ENCODE measurements at regions not wholly inside any gene's neighbourhood (a gene's known extent, or its start where the extent isn't known, plus 50 kb on each side); places are given as distances from the start of the nearest gene placed in this dataset.
"Not testable (repeated sequence)": the region's sequence is repeated elsewhere in the genome, so short reads cannot be mapped to it uniquely, and the experiment has no call there.

- no peak for DNase-seq
Measured at GRCh38 chr1:47638240-47638639, 200.4 kb downstream of the FOXD2 start.

GRCh38 chr1:47638713-47639112, 200.9 kb downstream of the FOXD2 start:
- no peak for DNase-seq

GRCh38 chr1:47643306-47644211, 205.7 kb downstream of the FOXD2 start:
- DNase-seq, result no peak

- DNase-seq, result no peak
Measured at GRCh38 chr1:47644212-47644573, 206.3 kb downstream of the FOXD2 start.

- DNase-seq, result no peak
Measured at GRCh38 chr1:47645151-47645550, 207.3 kb downstream of the FOXD2 start.

- DNase-seq, result no peak
Measured at GRCh38 chr1:47646676-47647075, 208.8 kb downstream of the FOXD2 start.

GRCh38 chr1:47647327-47647845, 209.5 kb downstream of the FOXD2 start:
- no peak for DNase-seq

- DNase-seq, result no peak
Measured at GRCh38 chr1:47650205-47650604, 212.4 kb downstream of the FOXD2 start.

- DNase-seq, result no peak
Measured at GRCh38 chr1:47650611-47651010, 212.8 kb downstream of the FOXD2 start.

GRCh38 chr1:47651311-47652089, 213.7 kb downstream of the FOXD2 start:
- DNase-seq, result no peak

- no peak for DNase-seq
Measured at GRCh38 chr1:47655521-47656300, 217.9 kb downstream of the FOXD2 start.

- no peak for DNase-seq
Measured at GRCh38 chr1:47656719-47657685, 219.2 kb downstream of the FOXD2 start.

GRCh38 chr1:47658161-47658920, 220.5 kb downstream of the FOXD2 start:
- DNase-seq, result no peak

GRCh38 chr1:47659146-47659545, 221.3 kb downstream of the FOXD2 start:
- DNase-seq, result no peak

GRCh38 chr1:47660622-47661021, 222.8 kb downstream of the FOXD2 start:
- DNase-seq, result no peak

- DNase-seq, result no peak
Measured at GRCh38 chr1:47661040-47661439, 223.2 kb downstream of the FOXD2 start.

- no peak for DNase-seq
Measured at GRCh38 chr1:47662068-47662467, 224.2 kb downstream of the FOXD2 start.

- DNase-seq, result no peak
Measured at GRCh38 chr1:47663286-47663685, 225.4 kb downstream of the FOXD2 start.

- DNase-seq, result no peak
Measured at GRCh38 chr1:47664356-47664755, 226.5 kb downstream of the FOXD2 start.

- DNase-seq, result not testable (repeated sequence)
Measured at GRCh38 chr1:47664896-47665295, 227.1 kb downstream of the FOXD2 start.

GRCh38 chr1:47669081-47669585, 231.3 kb downstream of the FOXD2 start:
- DNase-seq, result no peak
